ENCODE measurements at regions not wholly inside any gene's neighbourhood (a gene's known extent, or its start where the extent isn't known, plus 50 kb on each side); places are given as distances from the start of the nearest gene placed in this dataset.

- no peaks in the 10 kb centered on the region for H3K4me1 ChIP-seq (ENCODE audit: control insufficient read depth in 2 of 2, insufficient read depth in 2 of 2, low read length in 1 of 2)
- H3K27ac ChIP-seq (ENCODE audit: low read depth in 2 of 2, low read length in 1 of 2): no peak overlapping the region
- no peaks in the 10 kb centered on the region for H3K9me3 ChIP-seq (ENCODE audit: control insufficient read depth in 2 of 2, insufficient read depth in 1 of 2, low read depth in 1 of 2, low read length in 1 of 2)
- H3K4me3 ChIP-seq (ENCODE audit: low read depth in 1 of 2, low read length in 2 of 2): no peak overlapping the region
- H3K36me3 ChIP-seq (ENCODE audit: control insufficient read depth in 2 of 2, insufficient read depth in 2 of 2, low read length in 1 of 2): no peaks in the 10 kb centered on the region
- H3K27me3 ChIP-seq (ENCODE audit: control insufficient read depth in 1 of 2, insufficient read depth in 2 of 2, low read length in 2 of 2): peaks cover 0 to 3% of the 10 kb centered on the region in 2 donors
These were observed 268.0 kb upstream of the PARD3B start for GRCh38 chr2:204277226-204277625.

GRCh38 chr2:204278454-204278853 is 266.8 kb upstream of the PARD3B start:
- no peaks in the 10 kb centered on the region for H3K9me3 ChIP-seq (ENCODE audit: control insufficient read depth in 2 of 2, insufficient read depth in 1 of 2, low read depth in 1 of 2, low read length in 1 of 2)
- H3K27ac ChIP-seq (ENCODE audit: low read depth in 2 of 2, low read length in 1 of 2): no peak overlapping the region
- H3K4me1 ChIP-seq (ENCODE audit: control insufficient read depth in 2 of 2, insufficient read depth in 2 of 2, low read length in 1 of 2): no peaks in the 10 kb centered on the region
- no peak overlapping the region for H3K4me3 ChIP-seq (ENCODE audit: low read depth in 1 of 2, low read length in 2 of 2)
- peaks cover 0 to 3% of the 10 kb centered on the region in 2 donors for H3K27me3 ChIP-seq (ENCODE audit: control insufficient read depth in 1 of 2, insufficient read depth in 2 of 2, low read length in 2 of 2)
- 86 to 92% methylated on average over 1 of the region's 1 CpG for WGBS, 2 donors
- H3K36me3 ChIP-seq (ENCODE audit: control insufficient read depth in 2 of 2, insufficient read depth in 2 of 2, low read length in 1 of 2): no peaks in the 10 kb centered on the region

- 44 to 54% methylated on average over 1 of the region's 1 CpG for WGBS, 2 donors
- peaks cover 0 to 3% of the 10 kb centered on the region in 2 donors for H3K27me3 ChIP-seq (ENCODE audit: control insufficient read depth in 1 of 2, insufficient read depth in 2 of 2, low read length in 2 of 2)
- no peaks in the 10 kb centered on the region for H3K36me3 ChIP-seq (ENCODE audit: control insufficient read depth in 2 of 2, insufficient read depth in 2 of 2, low read length in 1 of 2)
These were observed 265.5 kb upstream of the PARD3B start for GRCh38 chr2:204279819-204280218.

GRCh38 chr2:204280262-204280668 is 265.0 kb upstream of the PARD3B start:
- peaks cover 0 to 3% of the 10 kb centered on the region in 2 donors for H3K27me3 ChIP-seq (ENCODE audit: control insufficient read depth in 1 of 2, insufficient read depth in 2 of 2, low read length in 2 of 2)

More at GRCh38 chr2:204279819-204280218, 265.5 kb upstream of the PARD3B start:
- Histone ChIP-seq H3K4me1 (ENCODE audit: control insufficient read depth in 2 of 2, insufficient read depth in 2 of 2, low read length in 1 of 2) (no peaks in the 10 kb centered on the region), H3K4me3 (ENCODE audit: low read depth in 1 of 2, low read length in 2 of 2) (no peak overlapping the region), H3K27ac (ENCODE audit: low read depth in 2 of 2, low read length in 1 of 2) (no peak overlapping the region), H3K9me3 (ENCODE audit: control insufficient read depth in 2 of 2, insufficient read depth in 1 of 2, low read depth in 1 of 2, low read length in 1 of 2) (no peaks in the 10 kb centered on the region)

GRCh38 chr2:204282081-204282480 is 263.2 kb upstream of the PARD3B start:
- WGBS, 2 donors: 81 to 89% methylated on average over 3 of the region's 3 CpGs
- Histone ChIP-seq H3K36me3 (ENCODE audit: control insufficient read depth in 2 of 2, insufficient read depth in 2 of 2, low read length in 1 of 2) (no peaks in the 10 kb centered on the region), H3K4me1 (ENCODE audit: control insufficient read depth in 2 of 2, insufficient read depth in 2 of 2, low read length in 1 of 2) (no peaks in the 10 kb centered on the region), H3K27me3 (ENCODE audit: control insufficient read depth in 1 of 2, insufficient read depth in 2 of 2, low read length in 2 of 2) (peaks cover 0 to 3% of the 10 kb centered on the region in 2 donors), H3K4me3 (ENCODE audit: low read depth in 1 of 2, low read length in 2 of 2) (no peak overlapping the region), H3K9me3 (ENCODE audit: control insufficient read depth in 2 of 2, insufficient read depth in 1 of 2, low read depth in 1 of 2, low read length in 1 of 2) (peaks cover 0 to 2% of the 10 kb centered on the region in 2 donors), H3K27ac (ENCODE audit: low read depth in 2 of 2, low read length in 1 of 2) (no peak overlapping the region)

More at GRCh38 chr2:204280262-204280668, 265.0 kb upstream of the PARD3B start:
- Histone ChIP-seq H3K9me3 (ENCODE audit: control insufficient read depth in 2 of 2, insufficient read depth in 1 of 2, low read depth in 1 of 2, low read length in 1 of 2) (no peaks in the 10 kb centered on the region), H3K27ac (ENCODE audit: low read depth in 2 of 2, low read length in 1 of 2) (no peak overlapping the region), H3K36me3 (ENCODE audit: control insufficient read depth in 2 of 2, insufficient read depth in 2 of 2, low read length in 1 of 2) (no peaks in the 10 kb centered on the region), H3K4me1 (ENCODE audit: control insufficient read depth in 2 of 2, insufficient read depth in 2 of 2, low read length in 1 of 2) (no peaks in the 10 kb centered on the region), H3K4me3 (ENCODE audit: low read depth in 1 of 2, low read length in 2 of 2) (no peak overlapping the region)

GRCh38 chr2:204282525-204282924 is 262.8 kb upstream of the PARD3B start:
- WGBS, 2 donors: 39 to 56% methylated on average over 4 of the region's 4 CpGs
- H3K4me1 ChIP-seq (ENCODE audit: control insufficient read depth in 2 of 2, insufficient read depth in 2 of 2, low read length in 1 of 2): no peaks in the 10 kb centered on the region
- H3K36me3 ChIP-seq (ENCODE audit: control insufficient read depth in 2 of 2, insufficient read depth in 2 of 2, low read length in 1 of 2): no peaks in the 10 kb centered on the region
- H3K4me3 ChIP-seq (ENCODE audit: low read depth in 1 of 2, low read length in 2 of 2): no peak overlapping the region
- H3K27me3 ChIP-seq (ENCODE audit: control insufficient read depth in 1 of 2, insufficient read depth in 2 of 2, low read length in 2 of 2): peaks cover 0 to 3% of the 10 kb centered on the region in 2 donors
- H3K27ac ChIP-seq (ENCODE audit: low read depth in 2 of 2, low read length in 1 of 2): no peak overlapping the region
- H3K9me3 ChIP-seq (ENCODE audit: control insufficient read depth in 2 of 2, insufficient read depth in 1 of 2, low read depth in 1 of 2, low read length in 1 of 2): peaks cover 0 to 2% of the 10 kb centered on the region in 2 donors

GRCh38 chr2:204289066-204289465 is 256.2 kb upstream of the PARD3B start:
- H3K36me3 ChIP-seq (ENCODE audit: control insufficient read depth in 2 of 2, insufficient read depth in 2 of 2, low read length in 1 of 2): no peaks in the 10 kb centered on the region
- no peaks in the 10 kb centered on the region for H3K27me3 ChIP-seq (ENCODE audit: control insufficient read depth in 1 of 2, insufficient read depth in 2 of 2, low read length in 2 of 2)
- no peak overlapping the region for H3K27ac ChIP-seq (ENCODE audit: low read depth in 2 of 2, low read length in 1 of 2)
- H3K9me3 ChIP-seq (ENCODE audit: control insufficient read depth in 2 of 2, insufficient read depth in 1 of 2, low read depth in 1 of 2, low read length in 1 of 2): peaks cover 0 to 2% of the 10 kb centered on the region in 2 donors
- no peaks in the 10 kb centered on the region for H3K4me1 ChIP-seq (ENCODE audit: control insufficient read depth in 2 of 2, insufficient read depth in 2 of 2, low read length in 1 of 2)
- no peak overlapping the region for H3K4me3 ChIP-seq (ENCODE audit: low read depth in 1 of 2, low read length in 2 of 2)
- WGBS, 2 donors: 88 to 93% methylated on average over 1 of the region's 1 CpG

GRCh38 chr2:204292439-204292838 is 252.8 kb upstream of the PARD3B start:
- Histone ChIP-seq H3K4me1 (ENCODE audit: control insufficient read depth in 2 of 2, insufficient read depth in 2 of 2, low read length in 1 of 2) (no peaks in the 10 kb centered on the region), H3K4me3 (ENCODE audit: low read depth in 1 of 2, low read length in 2 of 2) (no peak overlapping the region), H3K27ac (ENCODE audit: low read depth in 2 of 2, low read length in 1 of 2) (no peak overlapping the region), H3K36me3 (ENCODE audit: control insufficient read depth in 2 of 2, insufficient read depth in 2 of 2, low read length in 1 of 2) (no peaks in the 10 kb centered on the region), H3K27me3 (ENCODE audit: control insufficient read depth in 1 of 2, insufficient read depth in 2 of 2, low read length in 2 of 2) (no peaks in the 10 kb centered on the region), H3K9me3 (ENCODE audit: control insufficient read depth in 2 of 2, insufficient read depth in 1 of 2, low read depth in 1 of 2, low read length in 1 of 2) (no peaks in the 10 kb centered on the region)
- 92 to 94% methylated on average over 4 of the region's 4 CpGs for WGBS, 2 donors

- WGBS, 2 donors: 57 to 68% methylated on average over 4 of the region's 4 CpGs
- Histone ChIP-seq H3K4me1 (ENCODE audit: control insufficient read depth in 2 of 2, insufficient read depth in 2 of 2, low read length in 1 of 2) (no peaks in the 10 kb centered on the region), H3K36me3 (ENCODE audit: control insufficient read depth in 2 of 2, insufficient read depth in 2 of 2, low read length in 1 of 2) (no peaks in the 10 kb centered on the region), H3K4me3 (ENCODE audit: low read depth in 1 of 2, low read length in 2 of 2) (no peak overlapping the region), H3K27ac (ENCODE audit: low read depth in 2 of 2, low read length in 1 of 2) (no peak overlapping the region), H3K9me3 (ENCODE audit: control insufficient read depth in 2 of 2, insufficient read depth in 1 of 2, low read depth in 1 of 2, low read length in 1 of 2) (no peaks in the 10 kb centered on the region), H3K27me3 (ENCODE audit: control insufficient read depth in 1 of 2, insufficient read depth in 2 of 2, low read length in 2 of 2) (no peaks in the 10 kb centered on the region)
These were observed 251.2 kb upstream of the PARD3B start for GRCh38 chr2:204293884-204294747.

GRCh38 chr2:204298404-204298803 is 246.9 kb upstream of the PARD3B start:
- Histone ChIP-seq H3K27ac (ENCODE audit: low read depth in 2 of 2, low read length in 1 of 2) (no peak overlapping the region), H3K4me1 (ENCODE audit: control insufficient read depth in 2 of 2, insufficient read depth in 2 of 2, low read length in 1 of 2) (no peaks in the 10 kb centered on the region), H3K36me3 (ENCODE audit: control insufficient read depth in 2 of 2, insufficient read depth in 2 of 2, low read length in 1 of 2) (no peaks in the 10 kb centered on the region), H3K4me3 (ENCODE audit: low read depth in 1 of 2, low read length in 2 of 2) (no peak overlapping the region), H3K9me3 (ENCODE audit: control insufficient read depth in 2 of 2, insufficient read depth in 1 of 2, low read depth in 1 of 2, low read length in 1 of 2) (no peaks in the 10 kb centered on the region), H3K27me3 (ENCODE audit: control insufficient read depth in 1 of 2, insufficient read depth in 2 of 2, low read length in 2 of 2) (no peaks in the 10 kb centered on the region)
- 88 to 95% methylated on average over 1 of the region's 1 CpG for WGBS, 2 donors

Measured in esophagus (tissue), 2 donors.